GM21423 (cell line): ENCODE measurements at regions not wholly inside any gene's neighbourhood (a gene's known extent, or its start where the extent isn't known, plus 50 kb on each side); places are given as distances from the start of the nearest gene placed in this dataset.

Experiments
- ATAC-seq: cut with Tn5 transposase; IDR thresholded peaks from one replicate; pipeline ENCODE4 v1.9.1; 2021; ENCODE audit warnings: mild to moderate bottlenecking, moderate library complexity; ENCODE audit not compliant: unreplicated experiment

DNA sequence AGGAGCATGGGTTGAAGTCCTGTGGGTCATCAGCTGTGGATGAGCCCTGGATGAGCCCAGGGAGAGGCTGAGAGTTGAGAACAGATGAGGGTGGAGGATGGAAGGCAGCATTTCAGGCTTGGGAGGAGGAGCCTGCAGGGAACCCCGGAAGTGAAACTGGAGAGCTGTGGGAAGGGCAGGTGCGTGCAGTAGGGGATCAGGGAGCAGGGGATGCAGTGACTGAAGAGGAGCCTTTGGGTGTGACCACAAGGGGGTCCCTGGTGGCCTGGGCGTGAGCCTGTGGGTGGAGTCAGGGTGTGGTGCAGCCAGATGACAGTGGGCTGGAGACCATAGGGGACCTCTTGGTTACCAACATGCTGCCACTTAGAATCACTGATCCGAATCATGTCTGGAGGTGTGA, 115.5 kb downstream of the PAPOLA start:
- ATAC-seq, result no peak

- no peak for ATAC-seq
These were observed 120.7 kb downstream of the PAPOLA start for GRCh38 chr14:96622926-96623325.

- no peak for ATAC-seq
These were observed 121.7 kb downstream of the PAPOLA start for GRCh38 chr14:96623676-96624484.

DNA sequence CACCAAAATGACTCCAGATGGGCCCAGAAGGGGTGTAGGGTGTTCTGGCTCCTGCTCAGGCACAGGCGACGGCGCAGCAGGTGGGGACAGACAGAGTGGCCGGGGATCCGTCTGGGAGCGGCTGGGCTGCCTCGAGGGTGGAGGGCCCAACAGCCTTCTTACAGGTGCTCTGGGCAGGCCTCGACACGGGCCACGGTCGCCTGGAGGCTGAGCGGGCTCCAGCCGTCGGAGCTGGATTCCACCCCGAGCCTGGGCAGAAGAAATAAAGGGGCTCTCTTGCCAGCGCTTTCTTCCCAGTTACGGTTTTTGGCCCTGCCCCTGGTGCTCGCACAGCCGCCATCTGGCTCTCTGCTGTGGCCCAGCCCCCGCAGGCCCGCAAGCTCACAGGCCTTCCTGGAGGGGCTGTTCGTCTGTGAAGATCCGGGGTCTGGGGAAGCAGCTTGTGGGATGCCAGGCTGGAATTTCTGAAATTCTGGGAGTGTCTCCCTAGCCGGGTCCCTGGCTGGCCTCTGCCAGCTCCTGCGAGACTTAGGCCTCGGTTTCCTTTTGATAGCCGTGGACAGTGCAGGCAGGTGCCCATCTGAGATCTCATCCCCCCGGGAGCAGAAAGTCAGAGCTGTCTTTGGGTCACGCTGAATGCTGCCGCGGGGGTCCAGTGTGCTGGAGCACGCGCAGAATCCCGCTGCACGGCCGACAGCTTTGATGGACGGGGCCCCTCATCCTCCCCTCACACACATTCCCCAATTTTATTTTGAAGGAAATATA, 122.7 kb downstream of the PAPOLA start:
- ATAC-seq, result no peak

GRCh38 chr14:96625426-96625985, 123.3 kb downstream of the PAPOLA start:
- ATAC-seq, result no peak

DNA sequence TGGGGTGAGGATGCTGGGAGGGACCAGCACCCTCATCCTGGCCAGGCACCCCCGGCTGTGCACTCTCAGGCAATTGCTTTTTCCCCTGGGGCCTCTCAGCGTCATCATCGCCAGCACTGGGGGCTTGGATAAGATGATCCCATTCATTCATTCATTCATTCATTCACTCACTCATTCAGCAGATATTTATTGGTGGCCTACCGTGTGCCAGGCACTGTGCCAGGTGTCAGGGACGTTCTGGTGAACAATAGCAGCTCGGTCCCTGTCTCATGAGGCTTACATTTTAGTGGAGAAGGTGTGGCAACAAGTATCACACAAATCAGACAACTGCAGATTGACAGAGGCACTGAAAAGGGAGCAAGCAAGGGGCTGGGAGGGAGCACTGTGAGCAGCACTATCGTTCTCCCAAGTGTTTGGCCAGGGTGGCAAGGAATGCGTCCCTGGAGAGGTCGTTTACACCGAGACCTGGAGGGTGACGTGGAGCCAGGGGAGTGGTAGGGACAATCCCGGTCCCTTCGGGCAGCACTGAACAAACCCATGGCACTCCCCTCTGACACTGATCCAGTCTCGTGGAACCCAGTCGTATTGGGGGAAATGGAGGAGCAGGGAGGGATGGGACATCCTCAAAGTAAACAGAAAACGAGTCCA, 124.1 kb downstream of the PAPOLA start:
- ATAC-seq, result no peak

DNA sequence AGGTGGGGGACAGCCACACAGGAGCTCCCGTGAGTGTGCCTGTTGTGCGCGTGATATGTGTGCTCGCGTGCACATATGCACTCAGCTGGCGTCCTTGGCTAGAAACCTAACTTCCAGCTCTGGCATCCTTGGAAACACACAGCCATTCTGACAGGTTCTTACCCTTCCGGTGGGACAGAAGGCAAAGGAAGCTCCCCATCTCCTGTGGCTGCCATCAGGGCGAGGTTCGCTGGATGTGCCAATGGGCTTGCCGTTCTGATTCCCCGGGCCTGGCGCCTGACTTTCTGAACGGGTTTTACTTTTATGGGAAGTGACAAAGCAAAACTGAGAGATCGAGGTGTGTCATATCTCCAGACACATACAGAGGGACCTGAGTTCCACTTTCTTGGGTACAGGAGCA, 124.7 kb downstream of the PAPOLA start:
- no peak for ATAC-seq

DNA sequence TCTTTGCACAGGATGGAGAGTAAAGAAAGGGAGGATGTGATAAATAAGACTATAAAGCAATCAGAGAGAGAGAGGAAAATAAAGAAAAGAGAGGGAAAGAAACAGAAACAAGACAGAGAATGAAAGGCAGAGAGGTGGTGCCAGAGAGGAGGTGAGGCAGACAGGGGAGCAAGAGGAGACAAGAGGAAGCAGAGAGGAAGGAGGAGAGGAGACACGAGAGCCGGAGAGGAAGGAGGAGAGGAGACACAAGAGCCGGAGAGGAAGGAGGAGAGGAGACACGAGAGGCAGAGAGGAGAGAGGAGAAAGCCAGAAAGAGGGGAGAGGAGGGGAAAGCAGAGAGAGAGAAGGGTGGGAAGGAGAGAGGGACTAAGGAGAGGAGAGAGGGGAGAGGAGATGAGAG, 125.2 kb downstream of the PAPOLA start:
- no peak for ATAC-seq

- no peak for ATAC-seq
These were observed 125.9 kb downstream of the PAPOLA start for GRCh38 chr14:96627811-96628775.

DNA sequence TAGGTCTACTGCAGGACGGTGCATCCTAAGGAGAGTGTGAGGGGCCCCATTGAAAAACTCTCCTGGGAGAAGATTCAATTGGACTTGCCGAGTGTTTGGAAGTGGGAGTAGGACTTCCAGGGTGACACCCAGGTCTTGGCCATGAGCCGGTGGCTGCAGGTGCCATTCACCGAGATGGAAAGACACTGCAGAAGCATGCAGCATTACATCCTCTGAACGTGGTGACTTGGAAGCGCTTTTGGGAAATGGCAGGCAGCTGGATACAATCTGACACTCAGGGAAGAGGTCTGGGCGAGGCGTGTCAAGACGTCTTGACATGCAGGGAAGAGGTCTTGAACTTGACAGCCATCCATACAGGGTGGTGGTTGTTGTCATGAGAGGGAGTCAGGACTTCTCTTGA, 126.9 kb downstream of the PAPOLA start:
- ATAC-seq, result no peak

DNA sequence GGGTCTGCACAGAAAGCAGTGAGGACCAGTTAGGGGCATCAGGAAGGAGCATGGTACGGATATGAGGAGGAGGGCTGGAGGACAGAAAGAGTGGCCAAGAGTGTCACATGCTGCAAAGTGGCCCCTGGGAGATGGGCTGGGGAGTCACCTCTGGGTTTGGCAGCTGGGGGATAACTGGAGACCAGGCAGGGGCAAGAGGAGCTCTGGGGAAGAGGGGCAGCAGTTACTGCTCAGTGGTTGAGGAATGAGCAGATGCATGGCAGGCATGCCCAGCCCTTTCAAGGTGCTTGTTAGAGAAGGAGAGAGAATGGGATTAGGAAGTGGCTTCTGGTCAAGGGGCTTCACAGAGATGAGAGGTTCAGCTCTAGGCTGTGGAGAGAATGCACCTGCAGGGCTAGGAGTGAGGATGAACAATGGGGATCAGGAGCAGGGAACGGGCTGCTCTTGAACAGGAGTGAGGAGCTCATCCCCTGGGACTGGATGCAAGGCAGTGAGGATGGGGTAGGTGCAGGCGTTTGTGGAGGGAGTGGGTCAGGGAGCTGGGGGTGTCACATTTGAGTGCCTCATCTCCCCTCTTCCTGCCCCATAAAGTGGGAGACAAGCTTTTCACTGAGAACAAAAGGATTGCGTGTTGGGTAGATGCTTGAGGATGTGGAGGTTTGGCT, 127.5 kb downstream of the PAPOLA start:
- no peak for ATAC-seq

GRCh38 chr14:96630281-96630680, 128.1 kb downstream of the PAPOLA start:
- no peak for ATAC-seq

DNA sequence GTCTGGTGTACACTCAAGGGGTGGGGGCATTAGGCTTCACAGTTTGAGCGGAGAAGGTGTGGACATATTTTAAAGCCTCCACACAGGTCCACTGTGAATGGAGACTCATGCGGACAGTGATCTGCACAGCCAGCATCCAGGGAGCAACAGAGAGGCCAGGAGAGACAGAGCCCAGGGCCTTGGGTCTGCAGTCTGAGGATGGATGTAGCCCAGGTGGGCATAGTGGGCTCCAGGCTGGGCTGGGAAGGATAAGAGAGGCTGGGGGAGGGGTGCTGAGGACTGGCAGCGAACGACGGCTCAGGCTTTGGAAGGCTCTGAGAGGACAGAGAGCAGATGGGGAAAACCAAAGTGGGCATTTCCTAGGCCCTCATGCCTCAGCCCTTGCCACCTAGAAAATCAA, 128.8 kb downstream of the PAPOLA start:
- no peak for ATAC-seq

- no peak for ATAC-seq
These were observed 129.6 kb downstream of the PAPOLA start for GRCh38 chr14:96631621-96632362.

DNA sequence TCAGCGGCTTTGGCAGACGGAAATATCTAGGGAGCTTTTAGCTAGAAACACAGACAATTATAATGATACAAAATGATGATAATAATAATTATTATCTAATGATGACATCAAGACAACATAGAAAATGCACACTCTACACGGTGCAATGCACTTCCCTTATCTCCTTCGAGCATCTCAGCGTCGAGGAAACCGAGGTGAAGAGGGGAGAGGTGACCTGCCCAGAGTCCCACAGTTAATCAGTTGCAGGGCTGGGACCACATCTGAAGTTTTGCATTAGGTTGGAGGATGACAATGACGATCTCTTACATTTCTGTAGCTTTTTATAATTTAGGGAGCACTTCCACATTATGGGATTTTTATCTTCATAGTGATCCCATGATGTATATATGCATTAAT, 130.2 kb downstream of the PAPOLA start:
- ATAC-seq, result no peak

DNA sequence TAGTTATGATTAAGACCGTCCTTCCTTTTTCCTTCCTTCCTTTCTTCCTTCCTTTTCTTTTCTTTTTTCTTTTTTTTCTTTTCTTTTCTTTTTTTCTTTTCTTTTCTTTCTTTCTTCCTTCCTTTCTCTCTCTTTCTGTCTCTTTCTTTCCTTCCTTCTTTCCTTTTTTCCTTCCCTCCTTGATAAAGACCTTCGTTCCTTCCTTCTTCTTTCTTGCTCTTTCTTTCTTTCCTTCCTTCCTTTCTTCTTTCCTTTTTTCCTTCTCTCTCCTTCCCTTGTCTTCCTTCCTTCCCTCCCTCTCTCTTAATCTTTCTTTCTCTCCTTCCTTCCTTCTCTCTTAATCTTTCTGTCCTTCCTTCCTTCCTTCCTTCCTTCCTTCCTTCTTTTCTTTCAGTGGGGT, 130.9 kb downstream of the PAPOLA start:
- no peak for ATAC-seq

DNA sequence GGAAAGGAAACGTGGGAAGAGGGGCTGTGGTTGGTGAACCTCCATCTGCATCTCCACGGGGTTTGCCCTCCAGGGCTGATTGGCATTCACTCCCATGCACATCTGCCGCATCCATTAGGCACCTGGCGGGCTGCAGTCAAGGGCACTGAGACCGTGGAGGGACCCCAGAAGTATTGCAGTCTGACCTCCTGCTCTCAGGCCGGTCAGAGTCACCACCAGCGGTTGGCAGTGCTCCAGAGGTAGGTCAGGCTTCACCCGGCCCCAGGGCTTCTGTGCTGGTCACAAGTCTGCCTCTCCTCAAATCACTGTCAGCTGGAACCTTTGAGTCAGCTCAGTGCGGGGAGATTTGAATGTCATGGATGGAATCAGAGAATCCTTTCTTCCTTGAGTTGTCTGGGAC, 132.3 kb downstream of the PAPOLA start:
- ATAC-seq, result no peak

DNA sequence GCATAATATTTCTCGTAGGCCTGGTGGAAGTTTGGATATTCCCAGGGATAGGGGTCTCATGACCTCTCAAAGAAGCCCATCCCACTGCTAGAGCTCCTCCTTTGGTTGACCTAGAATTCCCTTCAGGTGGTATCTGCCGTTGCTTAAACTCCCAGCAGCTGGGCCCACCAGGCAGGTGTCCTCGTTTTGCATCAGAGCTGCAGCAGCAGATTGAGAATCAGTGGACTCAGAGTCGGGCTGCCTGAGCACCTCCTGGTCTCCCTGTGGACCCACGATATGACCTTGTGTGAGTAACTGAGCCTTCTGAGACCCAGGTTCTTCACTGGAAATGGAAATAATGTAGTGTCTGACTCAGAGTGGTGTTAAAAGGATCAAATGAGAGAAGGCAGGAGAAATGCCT, 132.7 kb downstream of the PAPOLA start:
- ATAC-seq, result no peak

GRCh38 chr14:96635850-96636249, 133.7 kb downstream of the PAPOLA start:
- no peak for ATAC-seq
